DOHH2 (cell line): ENCODE measurements at regions not wholly inside any gene's neighbourhood (a gene's known extent, or its start where the extent isn't known, plus 50 kb on each side); places are given as distances from the start of the nearest gene placed in this dataset.

Source experiments
- H3F3A ChIP-seq: fragments of 200-600 bp; sonication (generic), shearing (Covaris generic); 2 replicates; pipeline ENCODE4 v1.6.0; 2016; ENCODE audit warnings: antibody characterized with exemption, mild to moderate bottlenecking; ENCODE audit not compliant: control insufficient read depth, insufficient read depth
- H3K27ac ChIP-seq: fragments of 200-600 bp; sonication (generic); 2 replicates; pipeline ENCODE4 v1.5.1; 2014; ENCODE audit warnings: low read depth, mild to moderate bottlenecking, low read length, moderate library complexity
- H3K27me3 ChIP-seq: fragments of 200-600 bp; sonication (generic); 2 replicates; pipeline ENCODE4 v1.6.1; 2014; ENCODE audit warnings: mild to moderate bottlenecking, low read length, mixed read lengths; ENCODE audit not compliant: control insufficient read depth
- H3K36me3 ChIP-seq: fragments of 200-600 bp; sonication (generic); 2 replicates; pipeline ENCODE4 v1.6.1; 2014; ENCODE audit warnings: mild to moderate bottlenecking, low read length, moderate library complexity, mixed read lengths; ENCODE audit not compliant: control insufficient read depth
- H3K4me1 ChIP-seq: fragments of 200-600 bp; sonication (generic); 2 replicates; pipeline ENCODE4 v1.6.1; 2014; ENCODE audit warnings: mild to moderate bottlenecking, low read length, mixed read lengths; ENCODE audit not compliant: control insufficient read depth
- H3K4me2 ChIP-seq: fragments of 200-600 bp; sonication (generic); 2 replicates; pipeline ENCODE4 v1.6.0; 2014; ENCODE audit warnings: mild to moderate bottlenecking, low read length, moderate library complexity
- H3K4me3 ChIP-seq: fragments of 200-600 bp; sonication (generic); 2 replicates; pipeline ENCODE4 v1.5.1; 2014; ENCODE audit warnings: mild to moderate bottlenecking, low read length, mixed read lengths
- H3K79me2 ChIP-seq: fragments of 200-600 bp; sonication (generic); 2 replicates; pipeline ENCODE4 v1.6.1; 2014; ENCODE audit warnings: mild to moderate bottlenecking, low read length, mixed read lengths; ENCODE audit not compliant: control insufficient read depth
- H3K9me2 ChIP-seq: fragments of 200-600 bp; sonication (generic); replicated peaks from 2 replicates; pipeline ENCODE4 v1.6.1; 2014; ENCODE audit warnings: mild to moderate bottlenecking, low read length, mixed read lengths; ENCODE audit not compliant: control insufficient read depth
- H3K9me3 ChIP-seq: fragments of 200-600 bp; sonication (generic); 2 replicates; pipeline ENCODE4 v1.6.1; 2014; ENCODE audit warnings: antibody characterized with exemption, low read length, mixed read lengths; ENCODE audit not compliant: control insufficient read depth, insufficient read depth
- H4K20me1 ChIP-seq: fragments of 200-600 bp; sonication (generic); 2 replicates; pipeline ENCODE4 v1.6.0; 2014; ENCODE audit warnings: low read depth, mild to moderate bottlenecking, antibody characterized with exemption, low read length, moderate library complexity; ENCODE audit not compliant: control insufficient read depth, insufficient read depth
- CTCF ChIP-seq: fragments of 200-600 bp; sonication (generic); IDR thresholded peaks from one replicate; pipeline ENCODE4 v1.5.1; 2014; ENCODE audit warnings: antibody characterized with exemption, mild to moderate bottlenecking, low read depth, low read length; ENCODE audit not compliant: poor library complexity, severe bottlenecking
- EZH2phosphoT487 ChIP-seq: fragments of 200-600 bp; sonication (generic); IDR thresholded peaks from 2 replicates; pipeline ENCODE4 v1.6.1; 2017; ENCODE audit warnings: borderline replicate concordance, mild to moderate bottlenecking, antibody characterized with exemption, low read length, moderate library complexity, mixed read lengths

DNA sequence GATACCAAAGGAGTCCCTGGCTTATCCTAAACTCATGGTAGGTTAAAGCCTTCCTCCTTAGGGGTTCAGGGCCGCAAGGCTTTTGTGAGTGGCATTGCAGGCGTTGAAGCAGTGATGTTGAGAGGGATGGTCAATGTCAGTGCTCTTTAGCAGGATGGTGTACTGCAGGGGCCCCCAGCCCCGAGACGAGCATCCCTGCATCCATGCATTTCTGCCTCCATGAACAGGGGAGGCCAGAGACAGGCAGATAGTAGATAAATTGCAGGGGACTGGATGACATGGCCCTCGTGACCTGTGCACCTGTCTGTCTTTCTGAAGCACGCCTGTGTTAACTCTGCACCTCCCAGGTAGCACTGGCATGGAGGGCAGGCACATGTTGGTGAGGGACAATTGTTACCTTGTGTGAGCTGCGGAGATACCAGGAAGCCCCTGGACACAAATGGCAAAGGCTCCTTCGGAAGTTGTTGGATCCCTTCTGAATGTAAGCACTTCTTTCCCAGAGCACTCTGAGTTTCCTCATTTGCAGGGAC, 133.5 kb downstream of the SNRPN start:
- Histone ChIP-seq H3K4me2 (no peak overlapping the region), H3F3A (no peaks in the 10 kb centered on the region), H4K20me1 (no peaks in the 10 kb centered on the region), H3K27me3 (no peaks in the 10 kb centered on the region), H3K4me1 (no peaks in the 10 kb centered on the region), H3K79me2 (no peaks in the 10 kb centered on the region), H3K9me3 (peaks cover 28% of the 10 kb centered on the region; the same call in 1 of the 2 replicates), H3K36me3 (peaks cover 42% of the 10 kb centered on the region), H3K4me3 (no peak overlapping the region), H3K27ac (no peak overlapping the region), H3K9me2 (no peaks in the 10 kb centered on the region)
- no peak for TF ChIP-seq CTCF
- TF ChIP-seq EZH2phosphoT487 = no peak

- H3K27me3 ChIP-seq = no peaks in the 10 kb centered on the region
- no peak overlapping the region for H3K4me3 ChIP-seq
- no peaks in the 10 kb centered on the region for H3F3A ChIP-seq
- no peak overlapping the region for H3K27ac ChIP-seq
- H4K20me1 ChIP-seq = no peaks in the 10 kb centered on the region
- no peaks in the 10 kb centered on the region for H3K4me1 ChIP-seq
- H3K9me3 ChIP-seq = peaks cover 28% of the 10 kb centered on the region; the same call in 1 of the 2 replicates
- no peak for TF ChIP-seq EZH2phosphoT487
- TF ChIP-seq CTCF = no peak
- no peaks in the 10 kb centered on the region for H3K79me2 ChIP-seq
- H3K4me2 ChIP-seq = no peak overlapping the region
- H3K36me3 ChIP-seq = peaks cover 37% of the 10 kb centered on the region
- no peaks in the 10 kb centered on the region for H3K9me2 ChIP-seq
These were observed 134.8 kb downstream of the SNRPN start for GRCh38 chr15:25089577-25089976.

GRCh38 chr15:25090073-25090733, 135.4 kb downstream of the SNRPN start:
- TF ChIP-seq CTCF (no peak), EZH2phosphoT487 (no peak)
- no peak overlapping the region for H3K4me2 ChIP-seq
- H3K4me3 ChIP-seq = no peak overlapping the region
- H3K9me2 ChIP-seq = no peaks in the 10 kb centered on the region
- H3F3A ChIP-seq = no peaks in the 10 kb centered on the region
- H3K27me3 ChIP-seq = no peaks in the 10 kb centered on the region
- H3K79me2 ChIP-seq = no peaks in the 10 kb centered on the region
- H4K20me1 ChIP-seq = no peaks in the 10 kb centered on the region
- H3K9me3 ChIP-seq = peaks cover 28% of the 10 kb centered on the region; the same call in 1 of the 2 replicates
- peaks cover 38% of the 10 kb centered on the region for H3K36me3 ChIP-seq
- no peaks in the 10 kb centered on the region for H3K4me1 ChIP-seq
- no peak overlapping the region for H3K27ac ChIP-seq
